ENCODE measurements at regions not wholly inside any gene's neighbourhood (a gene's known extent, or its start where the extent isn't known, plus 50 kb on each side); places are given as distances from the start of the nearest gene placed in this dataset.

GRCh38 chr7:155893176-155893575, 80.9 kb upstream of the SHH start:
- peaks cover 8% of the 10 kb centered on the region for H3K4me1 ChIP-seq (ENCODE audit: control insufficient read depth, insufficient read depth, low read depth, low read length)
- no peak overlapping the region for H3K4me2 ChIP-seq (ENCODE audit: low read length, poor library complexity, severe bottlenecking)
- H3K9me3 ChIP-seq (ENCODE audit: control insufficient read depth, low read length), result no peaks in the 10 kb centered on the region
- no peak overlapping the region for H2BK5ac ChIP-seq (ENCODE audit: low read depth, low read length, poor library complexity, severe bottlenecking)
- no peak overlapping the region for H2AK5ac ChIP-seq (ENCODE audit: low read length, severe bottlenecking)
- DNase-seq, result no peak
- no peak overlapping the region for H3K18ac ChIP-seq (ENCODE audit: low read depth in 1 of 2, low read length in 2 of 2)
- no peak overlapping the region for H3K23ac ChIP-seq (ENCODE audit: low read length in 2 of 2)
- no peak overlapping the region for H4K8ac ChIP-seq (ENCODE audit: low read length)
- H3K36me3 ChIP-seq (ENCODE audit: control insufficient read depth in 1 of 2, insufficient read depth in 2 of 2, low read depth in 1 of 2, low read length in 2 of 2), result no peaks in the 10 kb centered on the region
- no peak overlapping the region for H3K4me3 ChIP-seq (ENCODE audit: insufficient read depth in 1 of 2, low read depth in 1 of 2, low read length in 2 of 2)
- H2BK15ac ChIP-seq (ENCODE audit: low read depth, poor library complexity, severe bottlenecking), result no peak overlapping the region
- no peak overlapping the region for H2BK120ac ChIP-seq (ENCODE audit: low read depth, low read length)
- no peak overlapping the region for H2AFZ ChIP-seq (ENCODE audit: low read depth, low read length)
- no peak overlapping the region for H4K91ac ChIP-seq (ENCODE audit: low read length)
- H3K27ac ChIP-seq (ENCODE audit: low read length, poor library complexity, severe bottlenecking), result no peak overlapping the region
- 82% methylated on average over 12 of the region's 12 CpGs for WGBS
- no peaks in the 10 kb centered on the region for H3K79me1 ChIP-seq (replicated peaks; ENCODE audit: low read length, poor library complexity, severe bottlenecking)
- H2BK12ac ChIP-seq (ENCODE audit: low read length in 2 of 2), result no peak overlapping the region
- no peak overlapping the region for H3K9ac ChIP-seq (ENCODE audit: low read length)
- H3K27me3 ChIP-seq (ENCODE audit: control insufficient read depth in 1 of 2, insufficient read depth in 1 of 2, low read length in 2 of 2), result no peaks in the 10 kb centered on the region
- H3K4ac ChIP-seq (ENCODE audit: low read depth in 1 of 2, low read length in 2 of 2), result no peak overlapping the region
- H3K14ac ChIP-seq (ENCODE audit: low read length in 2 of 2), result no peak overlapping the region

- H2BK5ac ChIP-seq (ENCODE audit: low read depth, low read length, poor library complexity, severe bottlenecking), result no peak overlapping the region
These were observed 77.6 kb upstream of the SHH start for GRCh38 chr7:155889636-155890511.

GRCh38 chr7:155887174-155887525, 74.9 kb upstream of the SHH start:
- H4K8ac ChIP-seq (ENCODE audit: low read length), result no peak overlapping the region
- no peak overlapping the region for H2AFZ ChIP-seq (ENCODE audit: low read depth, low read length)
- no peaks in the 10 kb centered on the region for H3K27me3 ChIP-seq (ENCODE audit: control insufficient read depth in 1 of 2, insufficient read depth in 1 of 2, low read length in 2 of 2)
- no peak overlapping the region for H2BK15ac ChIP-seq (ENCODE audit: low read depth, poor library complexity, severe bottlenecking)
- DNase-seq, result no peak
- no peak overlapping the region for H3K4ac ChIP-seq (ENCODE audit: low read depth in 1 of 2, low read length in 2 of 2)
- H3K4me2 ChIP-seq (ENCODE audit: low read length, poor library complexity, severe bottlenecking), result no peak overlapping the region
- H3K27ac ChIP-seq (ENCODE audit: low read length, poor library complexity, severe bottlenecking), result no peak overlapping the region
- H3K18ac ChIP-seq (ENCODE audit: low read depth in 1 of 2, low read length in 2 of 2), result no peak overlapping the region
- H2BK5ac ChIP-seq (ENCODE audit: low read depth, low read length, poor library complexity, severe bottlenecking), result no peak overlapping the region
- no peak overlapping the region for H2AK5ac ChIP-seq (ENCODE audit: low read length, severe bottlenecking)
- H3K9ac ChIP-seq (ENCODE audit: low read length), result no peak overlapping the region
- H3K79me1 ChIP-seq (replicated peaks; ENCODE audit: low read length, poor library complexity, severe bottlenecking), result no peaks in the 10 kb centered on the region
- H3K4me1 ChIP-seq (ENCODE audit: control insufficient read depth, insufficient read depth, low read depth, low read length), result peaks cover 17% of the 10 kb centered on the region
- H3K9me3 ChIP-seq (ENCODE audit: control insufficient read depth, low read length), result no peaks in the 10 kb centered on the region
- 89% methylated on average over 6 of the region's 11 CpGs for WGBS
- H2BK120ac ChIP-seq (ENCODE audit: low read depth, low read length), result no peak overlapping the region
- H3K36me3 ChIP-seq (ENCODE audit: control insufficient read depth in 1 of 2, insufficient read depth in 2 of 2, low read depth in 1 of 2, low read length in 2 of 2), result no peaks in the 10 kb centered on the region
- no peak overlapping the region for H3K4me3 ChIP-seq (ENCODE audit: insufficient read depth in 1 of 2, low read depth in 1 of 2, low read length in 2 of 2)
- H3K14ac ChIP-seq (ENCODE audit: low read length in 2 of 2), result no peak overlapping the region
- H4K91ac ChIP-seq (ENCODE audit: low read length), result no peak overlapping the region
- no peak overlapping the region for H2BK12ac ChIP-seq (ENCODE audit: low read length in 2 of 2)
- H3K23ac ChIP-seq (ENCODE audit: low read length in 2 of 2), result no peak overlapping the region

More at GRCh38 chr7:155889636-155890511, 77.6 kb upstream of the SHH start:
- H3K9ac ChIP-seq (ENCODE audit: low read length), result no peak overlapping the region
- no peak for DNase-seq
- H3K36me3 ChIP-seq (ENCODE audit: control insufficient read depth in 1 of 2, insufficient read depth in 2 of 2, low read depth in 1 of 2, low read length in 2 of 2), result no peaks in the 10 kb centered on the region
- H2BK12ac ChIP-seq (ENCODE audit: low read length in 2 of 2), result no peak overlapping the region
- H3K27me3 ChIP-seq (ENCODE audit: control insufficient read depth in 1 of 2, insufficient read depth in 1 of 2, low read length in 2 of 2), result no peaks in the 10 kb centered on the region
- H3K9me3 ChIP-seq (ENCODE audit: control insufficient read depth, low read length), result no peaks in the 10 kb centered on the region
- no peak overlapping the region for H2AK5ac ChIP-seq (ENCODE audit: low read length, severe bottlenecking)
- H3K23ac ChIP-seq (ENCODE audit: low read length in 2 of 2), result no peak overlapping the region
- H2AFZ ChIP-seq (ENCODE audit: low read depth, low read length), result no peak overlapping the region
- H2BK120ac ChIP-seq (ENCODE audit: low read depth, low read length), result no peak overlapping the region
- H3K4me1 ChIP-seq (ENCODE audit: control insufficient read depth, insufficient read depth, low read depth, low read length), result peaks cover 14% of the 10 kb centered on the region
- H3K18ac ChIP-seq (ENCODE audit: low read depth in 1 of 2, low read length in 2 of 2), result no peak overlapping the region
- H3K4me3 ChIP-seq (ENCODE audit: insufficient read depth in 1 of 2, low read depth in 1 of 2, low read length in 2 of 2), result no peak overlapping the region
- no peak overlapping the region for H2BK15ac ChIP-seq (ENCODE audit: low read depth, poor library complexity, severe bottlenecking)
- 83% methylated on average over 22 of the region's 24 CpGs for WGBS
- no peaks in the 10 kb centered on the region for H3K79me1 ChIP-seq (replicated peaks; ENCODE audit: low read length, poor library complexity, severe bottlenecking)
- H4K8ac ChIP-seq (ENCODE audit: low read length), result no peak overlapping the region
- no peak overlapping the region for H3K4ac ChIP-seq (ENCODE audit: low read depth in 1 of 2, low read length in 2 of 2)
- H4K91ac ChIP-seq (ENCODE audit: low read length), result no peak overlapping the region
- no peak overlapping the region for H3K14ac ChIP-seq (ENCODE audit: low read length in 2 of 2)
- no peak overlapping the region for H3K27ac ChIP-seq (ENCODE audit: low read length, poor library complexity, severe bottlenecking)
- H3K4me2 ChIP-seq (ENCODE audit: low read length, poor library complexity, severe bottlenecking), result no peak overlapping the region

GRCh38 chr7:155886391-155887173, 74.3 kb upstream of the SHH start:
- no peak overlapping the region for H2BK12ac ChIP-seq (ENCODE audit: low read length in 2 of 2)
- H3K4me1 ChIP-seq (ENCODE audit: control insufficient read depth, insufficient read depth, low read depth, low read length), result peaks cover 17% of the 10 kb centered on the region
- no peak overlapping the region for H4K91ac ChIP-seq (ENCODE audit: low read length)
- H2AFZ ChIP-seq (ENCODE audit: low read depth, low read length), result no peak overlapping the region
- no peaks in the 10 kb centered on the region for H3K27me3 ChIP-seq (ENCODE audit: control insufficient read depth in 1 of 2, insufficient read depth in 1 of 2, low read length in 2 of 2)
- no peak overlapping the region for H4K8ac ChIP-seq (ENCODE audit: low read length)
- no peak overlapping the region for H2BK120ac ChIP-seq (ENCODE audit: low read depth, low read length)
- H3K36me3 ChIP-seq (ENCODE audit: control insufficient read depth in 1 of 2, insufficient read depth in 2 of 2, low read depth in 1 of 2, low read length in 2 of 2), result no peaks in the 10 kb centered on the region
- H3K4me3 ChIP-seq (ENCODE audit: insufficient read depth in 1 of 2, low read depth in 1 of 2, low read length in 2 of 2), result no peak overlapping the region
- H3K14ac ChIP-seq (ENCODE audit: low read length in 2 of 2), result no peak overlapping the region
- no peak overlapping the region for H2BK5ac ChIP-seq (ENCODE audit: low read depth, low read length, poor library complexity, severe bottlenecking)
- no peaks in the 10 kb centered on the region for H3K9me3 ChIP-seq (ENCODE audit: control insufficient read depth, low read length)
- DNase-seq, result no peak
- no peak overlapping the region for H2BK15ac ChIP-seq (ENCODE audit: low read depth, poor library complexity, severe bottlenecking)
- no peaks in the 10 kb centered on the region for H3K79me1 ChIP-seq (replicated peaks; ENCODE audit: low read length, poor library complexity, severe bottlenecking)
- 88% methylated on average over 37 of the region's 37 CpGs for WGBS
- H3K18ac ChIP-seq (ENCODE audit: low read depth in 1 of 2, low read length in 2 of 2), result no peak overlapping the region
- H2AK5ac ChIP-seq (ENCODE audit: low read length, severe bottlenecking), result no peak overlapping the region
- no peak overlapping the region for H3K4ac ChIP-seq (ENCODE audit: low read depth in 1 of 2, low read length in 2 of 2)
- H3K23ac ChIP-seq (ENCODE audit: low read length in 2 of 2), result no peak overlapping the region
- H3K4me2 ChIP-seq (ENCODE audit: low read length, poor library complexity, severe bottlenecking), result no peak overlapping the region
- H3K27ac ChIP-seq (ENCODE audit: low read length, poor library complexity, severe bottlenecking), result no peak overlapping the region
- H3K9ac ChIP-seq (ENCODE audit: low read length), result no peak overlapping the region

All from mesenchymal stem cell (in vitro differentiated cells and primary cell).